Testis (tissue), 2 donors: ENCODE measurements at regions not wholly inside any gene's neighbourhood (a gene's known extent, or its start where the extent isn't known, plus 50 kb on each side); places are given as distances from the start of the nearest gene placed in this dataset.

Experiments used
- DNase-seq: peaks from one replicate; pipeline ENCODE4 v3.0.0-alpha.2; 2019
- H3K27ac ChIP-seq, 2 donors: fragments of 200-600 bp; sonication (generic); one replicate each; pipeline ENCODE4 v1.5.1; 2019
- H3K27me3 ChIP-seq: fragments of 200-600 bp; sonication (generic); one replicate; pipeline ENCODE4 v1.5.1; 2019
- H3K36me3 ChIP-seq: fragments of 200-600 bp; sonication (generic); one replicate; pipeline ENCODE4 v1.5.1; 2017; ENCODE audit warnings: low read depth; ENCODE audit errors: missing control alignments
- H3K4me1 ChIP-seq: fragments of 200-600 bp; sonication (generic); one replicate; pipeline ENCODE4 v1.5.1; 2019
- H3K4me3 ChIP-seq, 2 donors: fragments of 200-600 bp; sonication (generic); one replicate each; pipeline ENCODE4 v1.5.1; 2017 to 2019
- H3K9me3 ChIP-seq: fragments of 200-600 bp; sonication (generic); one replicate; pipeline ENCODE4 v1.5.1; 2017
- CTCF ChIP-seq, 3 experiments: fragments of 450-650 bp in 2 of 3; fragments of 200-600 bp in 1 of 3; sonication (generic) in 1 of 3; IDR thresholded peaks; one replicate each; pipeline ENCODE4 v1.5.1; 2016 to 2019; ENCODE audit warnings: antibody characterized with exemption in 3 of 3, mild to moderate bottlenecking in 2 of 3, moderate library complexity in 1 of 3
- POLR2A ChIP-seq: fragments of 450-650 bp; IDR thresholded peaks from one replicate; pipeline ENCODE4 v1.6.1; 2017; ENCODE audit warnings: antibody characterized with exemption, mild to moderate bottlenecking, moderate library complexity
- WGBS, 2 donors: methylation state at CpG; one replicate each; pipeline ENCODE4 v1.1.5; 2018; 5-methylcytosine and 5-hydroxymethylcytosine counted together
- intact Hi-C: fragments of 100-400 bp; cut with DNase I; formaldehyde crosslinking; loops from one replicate; pipeline ENCODE4 v1.15.1; 2023; ENCODE audit warnings: low total_unique reads

- DNase-seq = no peak
- Histone ChIP-seq H3K4me3 (no peak overlapping the region), H3K27me3 (no peaks in the 10 kb centered on the region), H3K27ac (no peak overlapping the region), H3K4me1 (peaks cover under 1% of the 10 kb centered on the region), H3K9me3 (no peaks in the 10 kb centered on the region), H3K36me3 (no peaks in the 10 kb centered on the region)
- no peak for TF ChIP-seq CTCF (IDR thresholded peaks at IDR 0.05)
- TF ChIP-seq POLR2A = no peak
- intact Hi-C loops = no loop called here
Measured at GRCh38 chr12:58363971-58364370, 422.6 kb downstream of the ATP23 start.

- intact Hi-C loops = no loop called here
- Histone ChIP-seq H3K4me3 (no peak overlapping the region), H3K4me1 (no peaks in the 10 kb centered on the region), H3K9me3 (no peaks in the 10 kb centered on the region), H3K27me3 (no peaks in the 10 kb centered on the region), H3K27ac (no peak overlapping the region), H3K36me3 (no peaks in the 10 kb centered on the region)
- WGBS, 2 donors = 39 to 42% methylated on average over 1 of the region's 1 CpG
- no peak for DNase-seq
- TF ChIP-seq POLR2A (no peak), CTCF (IDR thresholded peaks at IDR 0.05) (no peak)
Measured at GRCh38 chr12:58364389-58365086, 423.2 kb downstream of the ATP23 start.

DNA sequence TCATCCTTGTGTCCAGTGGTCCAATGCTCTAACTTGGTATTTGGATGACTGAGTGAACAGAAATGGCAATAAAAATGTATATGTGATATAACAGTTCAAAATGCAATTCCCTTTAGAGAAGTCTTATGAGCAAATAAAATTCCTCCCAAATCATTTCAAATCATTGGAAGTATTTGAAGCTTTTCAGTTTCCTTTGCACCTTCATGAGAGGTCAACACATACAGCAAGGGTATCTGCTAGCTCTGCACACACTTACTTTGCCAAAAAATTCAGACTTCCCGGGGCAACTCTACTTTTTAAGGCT lies 423.7 kb downstream of the ATP23 start:
- Histone ChIP-seq H3K27me3 (no peaks in the 10 kb centered on the region), H3K36me3 (no peaks in the 10 kb centered on the region), H3K4me1 (no peaks in the 10 kb centered on the region), H3K9me3 (no peaks in the 10 kb centered on the region), H3K4me3 (no peak overlapping the region), H3K27ac (no peak overlapping the region)
- intact Hi-C loops = no loop called here
- DNase-seq = no peak
- TF ChIP-seq POLR2A = no peak
- TF ChIP-seq CTCF (IDR thresholded peaks at IDR 0.05) = no peak
- WGBS, 2 donors = 83 to 92% methylated on average over 1 of the region's 1 CpG

GRCh38 chr12:58367041-58367440 lies 425.7 kb downstream of the ATP23 start:
- no peaks in the 10 kb centered on the region for H3K9me3 ChIP-seq
- no peaks in the 10 kb centered on the region for H3K4me1 ChIP-seq
- H3K36me3 ChIP-seq = no peaks in the 10 kb centered on the region
- no peak for TF ChIP-seq POLR2A
- no peak for TF ChIP-seq CTCF (IDR thresholded peaks at IDR 0.05)
- no peak overlapping the region for H3K27ac ChIP-seq
- no peaks in the 10 kb centered on the region for H3K27me3 ChIP-seq
- 85 to 96% methylated on average over 3 of the region's 3 CpGs for WGBS, 2 donors
- intact Hi-C loops = no loop called here
- H3K4me3 ChIP-seq = no peak overlapping the region
- DNase-seq = no peak

DNA sequence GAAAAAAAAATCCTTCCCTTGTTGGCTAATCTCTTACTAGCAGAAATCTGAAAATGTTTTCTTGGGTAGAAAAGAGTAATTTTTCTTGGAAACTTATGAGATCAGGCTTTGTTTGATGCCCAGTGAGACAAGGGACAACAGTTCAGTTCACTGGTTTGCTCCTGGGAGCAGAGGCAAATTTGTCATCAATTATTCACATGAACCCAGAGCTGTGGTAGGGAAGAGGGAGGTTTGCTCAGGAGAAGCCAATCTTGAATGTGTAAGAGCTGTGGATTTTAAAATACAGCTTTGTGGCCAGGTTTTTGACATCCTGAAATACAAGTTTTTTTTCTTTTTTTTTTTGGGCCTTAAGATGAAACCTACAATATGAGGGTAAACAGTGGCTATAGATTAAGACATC lies 426.6 kb downstream of the ATP23 start:
- TF ChIP-seq POLR2A (no peak), CTCF (IDR thresholded peaks at IDR 0.05) (no peak)
- no peak for DNase-seq
- Histone ChIP-seq H3K9me3 (no peaks in the 10 kb centered on the region), H3K36me3 (no peaks in the 10 kb centered on the region), H3K27me3 (no peaks in the 10 kb centered on the region), H3K4me3 (no peak overlapping the region), H3K27ac (no peak overlapping the region), H3K4me1 (no peaks in the 10 kb centered on the region)
- intact Hi-C loops = no loop called here
